ENCODE measurements at regions not wholly inside any gene's neighbourhood (a gene's known extent, or its start where the extent isn't known, plus 50 kb on each side); places are given as distances from the start of the nearest gene placed in this dataset.

DNA sequence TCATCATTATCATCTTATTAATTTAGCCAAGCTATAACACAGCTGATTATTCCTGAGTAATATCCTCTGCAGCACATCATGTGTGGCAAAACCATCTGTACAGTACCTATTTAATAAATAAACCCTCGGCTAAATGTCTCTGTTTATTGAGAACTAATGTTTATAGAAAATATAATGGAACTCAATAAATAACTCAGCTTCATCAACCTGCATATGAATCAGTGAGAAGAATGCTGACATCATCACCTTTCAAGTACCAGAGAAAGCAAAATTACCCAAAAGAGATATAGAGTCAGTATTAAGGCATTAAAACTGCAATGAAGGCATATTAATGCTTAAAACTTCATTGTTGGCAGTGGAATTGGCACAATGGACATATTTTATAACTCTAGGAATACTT is 558.3 kb downstream of the PLCL1 start:
- no peak for TF ChIP-seq CTCF (IDR thresholded peaks at IDR 0.05; ENCODE audit: low read length)
- TF ChIP-seq EZH2 (IDR thresholded peaks at IDR 0.05; ENCODE audit: borderline replicate concordance, low read length) = no peak

Data from OCI-LY1 (cell line).